CD8-positive, alpha-beta memory T cell (primary cell): ENCODE measurements at regions not wholly inside any gene's neighbourhood (a gene's known extent, or its start where the extent isn't known, plus 50 kb on each side); places are given as distances from the start of the nearest gene placed in this dataset.
"Not testable (repeated sequence)": the region's sequence is repeated elsewhere in the genome, so short reads cannot be mapped to it uniquely, and the experiment has no call there.

ENCODE experiments used
- CTCF ChIA-PET: fragments of 350-600 bp; sonication (Branson Sonifier 250); formaldehyde crosslinking; loops from one replicate; lab custom pipeline; 2021; ENCODE audit warnings: antibody characterized with exemption; lab: Charles Lee
- POLR2A ChIA-PET: fragments of 350-600 bp; sonication (Branson Sonifier 250); formaldehyde crosslinking; loops from one replicate; lab custom pipeline; 2021; ENCODE audit warnings: antibody characterized with exemption; lab: Charles Lee
- DNase-seq, 5 donors: peaks; one replicate each; pipeline versions ENCODE4 v3.0.0 to v3.0.0-alpha.2; 2020 to 2022; ENCODE audit warnings: mixed read lengths in 1 of 5
- H3K27ac ChIP-seq: one replicate; pipeline ENCODE4 v1.7.0; 2013; ENCODE audit warnings: low read depth, mild to moderate bottlenecking, low read length, moderate library complexity
- H3K27me3 ChIP-seq: 2 replicates; pipeline ENCODE4 v1.7.0; 2013; ENCODE audit warnings: low read length, mild to moderate bottlenecking; ENCODE audit not compliant: insufficient read depth, poor library complexity, severe bottlenecking
- H3K36me3 ChIP-seq: 2 replicates; pipeline ENCODE4 v1.7.0; 2013; ENCODE audit warnings: mild to moderate bottlenecking, low read length, moderate library complexity; ENCODE audit not compliant: insufficient read depth
- H3K4me1 ChIP-seq: 2 replicates; pipeline ENCODE4 v1.7.0; 2013; ENCODE audit warnings: mild to moderate bottlenecking, low read length, moderate library complexity; ENCODE audit not compliant: insufficient read depth
- H3K4me3 ChIP-seq: 2 replicates; pipeline ENCODE4 v1.7.0; 2013; ENCODE audit warnings: mild to moderate bottlenecking, low read length
- H3K9me3 ChIP-seq: 2 replicates; pipeline ENCODE4 v1.7.0; 2013; ENCODE audit warnings: mild to moderate bottlenecking, low read length
- H3K27ac Mint-ChIP-seq, 8 donors: one replicate each; pipeline ENCODE4 v1.8.0; 2020 to 2021; ENCODE audit warnings: mixed read lengths in 8 of 8, mild to moderate bottlenecking in 6 of 8, inconsistent platforms in 3 of 8, moderate library complexity in 3 of 8
- H3K27me3 Mint-ChIP-seq, 2 donors: one replicate each; pipeline ENCODE4 v1.8.0; 2020 to 2021; ENCODE audit warnings: mixed read lengths in 2 of 2, mild to moderate bottlenecking in 1 of 2, moderate library complexity in 1 of 2
- H3K36me3 Mint-ChIP-seq, 3 donors: one replicate each; pipeline ENCODE4 v1.8.0; 2020 to 2021; ENCODE audit warnings: mixed read lengths in 3 of 3, inconsistent platforms in 1 of 3, mild to moderate bottlenecking in 1 of 3
- H3K4me1 Mint-ChIP-seq, 3 donors: one replicate each; pipeline ENCODE4 v1.8.0; 2020 to 2021; ENCODE audit warnings: mixed read lengths in 3 of 3, inconsistent platforms in 1 of 3, mild to moderate bottlenecking in 1 of 3
- H3K4me3 Mint-ChIP-seq, 7 donors: one replicate each; pipeline ENCODE4 v1.8.0; 2020 to 2021; ENCODE audit warnings: mixed read lengths in 7 of 7, mild to moderate bottlenecking in 6 of 7, moderate library complexity in 4 of 7, inconsistent platforms in 2 of 7
- H3K9me3 Mint-ChIP-seq, 5 donors: one replicate each; pipeline ENCODE4 v1.8.0; 2020 to 2022; ENCODE audit warnings: mixed read lengths in 5 of 5, mild to moderate bottlenecking in 3 of 5, moderate library complexity in 2 of 5, inconsistent platforms in 1 of 5

DNA sequence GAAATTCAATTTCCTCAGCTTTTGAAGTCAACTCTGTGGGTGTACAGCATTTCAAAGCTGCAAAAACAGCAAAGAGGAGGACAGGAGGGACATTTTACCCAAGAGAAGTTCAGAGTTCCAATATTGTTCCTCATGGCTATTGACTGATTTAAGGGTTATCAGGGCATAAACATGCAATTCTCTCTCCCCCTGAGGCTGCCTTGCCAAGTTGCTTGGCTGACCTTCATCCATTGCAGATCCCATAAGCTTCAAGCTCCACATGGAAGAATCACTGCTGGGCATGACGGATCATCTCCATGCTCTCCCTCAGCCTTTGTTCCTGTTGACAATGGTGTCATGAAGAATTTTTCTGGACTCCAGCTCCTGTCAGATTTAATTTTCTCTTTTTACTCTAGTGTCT lies 115.2 kb upstream of the SERBP1 start:
- Histone ChIP-seq H3K27ac (no peak overlapping the region), H3K27me3 (no peaks in the 10 kb centered on the region), H3K9me3 (no peaks in the 10 kb centered on the region), H3K4me1 (no peaks in the 10 kb centered on the region), H3K36me3 (no peaks in the 10 kb centered on the region), H3K4me3 (no peak overlapping the region)
- H3K9me3 Mint-ChIP-seq = peaks cover 0 to 5% (median 0%) of the 10 kb centered on the region in 5 donors
- no peak overlapping the region for H3K27ac Mint-ChIP-seq
- ChIA-PET CTCF (interaction anchor here (1.1 to 4.2 kb wide), 3 partner anchors 16 to 215 kb away, joined by 3 to 15 read pairs (median 5); no protein-coding TSS in a partner anchor), POLR2A (no interaction called here)
- no peaks in the 10 kb centered on the region for H3K4me1 Mint-ChIP-seq
- no peak for DNase-seq
- H3K4me3 Mint-ChIP-seq = no peak overlapping the region
- no peaks in the 10 kb centered on the region for H3K36me3 Mint-ChIP-seq
- peaks cover 0 to 2% of the 10 kb centered on the region in 2 donors for H3K27me3 Mint-ChIP-seq

DNA sequence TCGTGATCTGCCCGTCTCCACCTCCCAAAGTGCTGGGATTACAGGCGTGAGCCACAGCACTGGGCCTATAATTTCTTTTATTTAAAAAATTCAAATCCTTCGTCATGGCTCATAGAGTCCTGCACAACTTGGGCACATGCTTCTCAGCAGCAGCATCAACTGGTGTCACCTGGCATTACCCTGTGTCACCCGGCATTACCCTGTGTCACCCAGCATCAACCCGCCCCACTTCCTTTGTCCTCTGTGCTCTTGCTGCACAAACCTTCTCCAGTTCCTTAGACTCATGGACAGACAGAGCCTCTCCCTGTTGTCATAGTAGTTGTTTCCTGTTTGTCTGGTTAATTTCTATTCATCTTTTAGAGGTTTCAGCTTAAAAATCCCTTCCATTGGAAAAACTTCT lies 121.2 kb upstream of the SERBP1 start:
- Histone ChIP-seq H3K4me1 (no peaks in the 10 kb centered on the region), H3K27ac (no peak overlapping the region), H3K36me3 (no peaks in the 10 kb centered on the region), H3K4me3 (no peak overlapping the region), H3K27me3 (no peaks in the 10 kb centered on the region), H3K9me3 (no peaks in the 10 kb centered on the region)
- peaks cover 7 to 26% of the 10 kb centered on the region in 2 donors for H3K27me3 Mint-ChIP-seq
- CTCF ChIA-PET = interaction anchor here (0.7 to 1.0 kb wide), 2 partner anchors 13 to 209 kb away, joined by 3 to 4 read pairs; no protein-coding TSS in a partner anchor
- no peak for DNase-seq
- POLR2A ChIA-PET = no interaction called here
- no peak overlapping the region for H3K4me3 Mint-ChIP-seq
- no peaks in the 10 kb centered on the region for H3K4me1 Mint-ChIP-seq
- H3K36me3 Mint-ChIP-seq = no peaks in the 10 kb centered on the region
- no peak overlapping the region for H3K27ac Mint-ChIP-seq
- peaks cover 0 to 5% (median 0%) of the 10 kb centered on the region in 5 donors for H3K9me3 Mint-ChIP-seq

DNA sequence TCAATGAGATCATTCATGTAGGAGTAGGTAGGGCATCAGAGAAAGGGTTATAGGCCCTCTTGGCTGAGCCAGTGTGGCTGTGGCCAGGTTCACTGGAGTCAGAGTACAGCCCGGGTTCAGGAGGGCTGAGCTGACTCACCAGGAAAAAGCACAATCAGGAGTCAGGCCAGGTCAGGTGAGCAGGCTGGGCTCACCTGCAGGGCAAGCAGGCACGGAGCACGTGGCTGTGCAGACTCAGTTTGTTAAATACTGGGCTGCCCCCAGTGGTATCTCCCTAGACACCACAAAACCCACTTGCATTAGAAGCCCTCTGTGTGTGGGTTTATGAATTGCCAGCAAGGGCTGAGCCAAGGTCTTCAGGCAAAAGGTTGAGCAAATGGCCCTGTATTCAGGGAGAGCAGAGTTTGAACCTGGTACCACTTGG lies 122.1 kb upstream of the SERBP1 start:
- Histone ChIP-seq H3K4me3 (no peak overlapping the region), H3K4me1 (no peaks in the 10 kb centered on the region), H3K9me3 (no peaks in the 10 kb centered on the region), H3K36me3 (no peaks in the 10 kb centered on the region), H3K27ac (no peak overlapping the region), H3K27me3 (no peaks in the 10 kb centered on the region)
- H3K4me3 Mint-ChIP-seq = no peak overlapping the region
- H3K27me3 Mint-ChIP-seq = peaks cover 7 to 33% of the 10 kb centered on the region in 2 donors
- H3K36me3 Mint-ChIP-seq = no peaks in the 10 kb centered on the region
- H3K4me1 Mint-ChIP-seq = no peaks in the 10 kb centered on the region
- H3K27ac Mint-ChIP-seq = no peak overlapping the region
- no peak for DNase-seq
- POLR2A ChIA-PET = no interaction called here
- CTCF ChIA-PET = interaction anchor here (0.7 to 1.0 kb wide), 2 partner anchors 12 to 208 kb away, joined by 3 to 4 read pairs; no protein-coding TSS in a partner anchor
- H3K9me3 Mint-ChIP-seq = peaks cover 0 to 5% (median 0%) of the 10 kb centered on the region in 5 donors

DNA sequence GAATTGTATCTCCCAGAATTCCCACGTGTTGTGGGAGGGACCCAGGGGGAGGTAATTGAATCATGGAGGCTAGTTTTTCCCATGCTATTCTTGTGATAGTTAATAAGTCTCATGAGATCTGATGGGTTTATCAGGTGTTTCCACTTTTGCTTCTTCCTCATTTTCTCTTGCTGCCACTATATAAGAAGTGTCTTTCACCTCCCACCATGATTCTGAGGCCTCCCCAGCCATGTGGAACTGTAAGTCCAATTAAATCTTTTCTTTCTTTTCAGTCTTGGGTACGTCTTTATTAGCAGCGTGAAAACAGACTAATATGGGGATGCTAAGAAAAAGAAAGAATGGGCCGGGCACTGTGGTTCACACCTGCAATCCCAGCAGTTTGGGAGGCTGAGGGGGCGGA lies 124.0 kb upstream of the SERBP1 start:
- POLR2A ChIA-PET, H3K4me3 Mint-ChIP-seq, H3K4me3 ChIP-seq, H3K4me1 Mint-ChIP-seq, H3K36me3 Mint-ChIP-seq, H3K9me3 ChIP-seq, DNase-seq, H3K4me1 ChIP-seq, H3K9me3 Mint-ChIP-seq, CTCF ChIA-PET, H3K27ac Mint-ChIP-seq, H3K36me3 ChIP-seq, H3K27ac ChIP-seq, H3K27me3 ChIP-seq: not testable (repeated sequence)
- peaks cover 10 to 51% of the 10 kb centered on the region in 2 donors for H3K27me3 Mint-ChIP-seq

DNA sequence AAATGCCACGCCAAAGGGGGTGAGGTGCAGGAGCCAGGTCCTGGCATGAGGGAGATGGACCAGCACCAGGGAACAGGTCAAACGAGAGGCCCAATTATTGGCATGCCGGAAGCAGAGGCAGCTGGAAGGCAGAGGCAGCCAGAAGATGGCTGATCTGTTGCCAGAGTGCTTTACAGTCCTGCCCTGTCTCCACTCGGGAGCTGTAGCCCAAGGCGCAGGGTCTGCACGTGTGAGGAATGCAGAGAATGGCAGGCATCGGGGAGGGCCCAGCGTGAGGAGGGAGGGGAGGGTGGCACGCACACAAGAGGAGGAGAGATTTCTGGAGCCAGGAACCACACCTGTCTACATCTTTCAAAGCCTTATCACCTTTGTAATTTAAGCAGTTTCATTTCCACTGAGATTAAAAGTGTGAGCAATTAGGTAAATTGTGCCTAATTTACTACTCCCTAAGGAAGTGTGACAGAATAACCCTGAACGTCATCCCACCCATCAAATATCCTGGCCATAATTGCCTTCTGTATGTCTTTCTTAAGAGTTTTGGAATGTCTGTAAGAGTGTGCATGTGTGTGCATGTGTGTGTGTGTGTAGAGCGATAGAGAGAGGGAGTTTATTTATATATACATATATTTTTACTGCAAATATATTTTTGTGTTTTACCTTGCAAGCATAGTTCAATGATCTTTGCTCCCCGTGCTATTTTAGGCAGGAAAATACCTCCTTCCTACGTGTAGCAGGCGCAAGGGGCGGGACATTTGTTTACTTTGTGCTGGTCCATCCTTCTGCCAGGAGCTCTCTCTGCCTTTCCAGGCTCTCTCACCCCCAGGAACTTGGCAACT lies 125.5 kb upstream of the SERBP1 start:
- H3K4me1 Mint-ChIP-seq = no peaks in the 10 kb centered on the region
- Histone ChIP-seq H3K27ac (no peak overlapping the region), H3K4me3 (no peak overlapping the region), H3K4me1 (no peaks in the 10 kb centered on the region), H3K36me3 (no peaks in the 10 kb centered on the region), H3K27me3 (peaks cover 5% of the 10 kb centered on the region), H3K9me3 (no peaks in the 10 kb centered on the region)
- ChIA-PET POLR2A (no interaction called here), CTCF (no interaction called here)
- H3K36me3 Mint-ChIP-seq = no peaks in the 10 kb centered on the region
- peaks cover 11 to 54% of the 10 kb centered on the region in 2 donors for H3K27me3 Mint-ChIP-seq
- no peak for DNase-seq
- peak overlapping the region in 1 of 8 donors; percentile 47 for H3K27ac Mint-ChIP-seq
- H3K9me3 Mint-ChIP-seq = peaks cover 0 to 2% (median 0%) of the 10 kb centered on the region in 5 donors
- H3K4me3 Mint-ChIP-seq = no peak overlapping the region

DNA sequence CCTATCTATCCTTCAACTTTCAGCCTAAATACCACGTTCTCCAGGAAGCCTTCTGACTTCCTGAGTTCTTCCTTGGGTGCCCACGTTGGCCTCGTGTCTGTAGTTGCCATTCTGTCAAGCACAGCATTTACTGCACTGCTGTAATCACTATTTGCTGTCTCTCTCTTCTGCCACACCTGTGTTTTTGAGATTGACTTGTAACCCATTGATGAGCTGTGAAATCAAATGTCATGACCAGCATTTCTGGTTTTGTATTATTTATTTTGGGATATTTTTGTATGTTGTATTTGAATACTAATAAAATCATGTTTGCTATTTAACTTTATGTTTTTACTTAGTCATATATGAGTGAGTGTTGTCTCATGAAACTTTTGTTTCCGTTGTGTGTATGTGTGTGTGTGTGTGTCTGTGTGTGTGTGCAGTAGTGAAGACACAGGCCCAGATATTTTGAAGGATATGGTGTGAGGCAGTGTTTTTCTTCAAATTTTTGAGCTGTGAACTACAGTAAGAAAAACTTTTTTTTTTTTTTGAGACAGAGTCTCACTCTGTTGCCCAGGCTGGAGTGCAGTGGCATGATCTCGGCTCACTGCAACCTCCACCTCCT lies 126.2 kb upstream of the SERBP1 start:
- Histone ChIP-seq H3K4me3 (no peak overlapping the region), H3K36me3 (no peaks in the 10 kb centered on the region), H3K27ac (no peak overlapping the region), H3K4me1 (no peaks in the 10 kb centered on the region), H3K9me3 (no peaks in the 10 kb centered on the region), H3K27me3 (peaks cover 5% of the 10 kb centered on the region)
- H3K27me3 Mint-ChIP-seq = peaks cover 10 to 52% of the 10 kb centered on the region in 2 donors
- H3K4me3 Mint-ChIP-seq = no peak overlapping the region
- no peaks in the 10 kb centered on the region for H3K36me3 Mint-ChIP-seq
- H3K4me1 Mint-ChIP-seq = no peaks in the 10 kb centered on the region
- no peak for DNase-seq
- CTCF ChIA-PET = interaction anchor here (0.5 to 7.7 kb wide), 3 partner anchors 64 to 210 kb away, joined by 3 to 138 read pairs (median 3); no protein-coding TSS in a partner anchor
- H3K27ac Mint-ChIP-seq = no peak overlapping the region
- POLR2A ChIA-PET = no interaction called here
- peaks cover 0 to 1% (median 0%) of the 10 kb centered on the region in 5 donors for H3K9me3 Mint-ChIP-seq

DNA sequence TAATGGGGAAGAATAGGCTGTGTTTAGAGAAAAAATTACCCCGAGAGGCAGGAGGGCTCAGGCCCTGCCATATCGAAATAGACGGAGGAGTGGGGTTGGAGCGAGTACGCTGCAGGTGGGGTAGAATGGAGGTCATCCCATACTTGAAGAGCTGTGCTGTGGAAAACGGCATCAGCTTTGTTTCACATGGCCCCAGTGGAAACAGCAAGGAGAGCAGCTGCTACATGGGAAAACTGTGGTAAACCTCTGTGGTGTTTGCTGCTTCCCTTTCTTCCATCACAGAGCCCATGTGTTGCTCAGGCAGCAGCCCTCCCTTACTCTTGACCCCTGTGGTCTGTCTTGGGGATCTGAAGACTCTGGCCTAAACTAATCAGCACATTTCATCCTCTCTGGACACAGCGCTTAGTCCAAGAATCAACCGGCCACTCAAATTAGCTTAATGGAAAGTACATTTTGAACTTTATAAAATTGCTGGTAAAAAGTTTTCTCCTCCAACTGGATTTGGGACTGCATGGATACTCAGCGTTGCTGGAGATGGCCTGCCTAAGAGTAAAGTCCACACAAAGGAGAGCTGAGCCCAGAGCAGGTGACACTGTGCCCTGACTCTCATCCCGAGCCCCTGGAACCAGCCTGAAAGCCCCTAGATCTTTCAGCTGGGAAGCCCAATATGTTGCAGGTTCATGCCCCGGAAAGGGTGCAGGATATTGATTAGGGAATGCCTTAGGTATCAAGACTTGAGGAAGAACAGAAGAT lies 127.1 kb upstream of the GADD45A start:
- Histone ChIP-seq H3K27ac (no peak overlapping the region), H3K4me1 (no peaks in the 10 kb centered on the region), H3K36me3 (no peaks in the 10 kb centered on the region), H3K9me3 (no peaks in the 10 kb centered on the region), H3K4me3 (no peak overlapping the region), H3K27me3 (peaks cover 5% of the 10 kb centered on the region)
- H3K9me3 Mint-ChIP-seq = no peaks in the 10 kb centered on the region
- ChIA-PET POLR2A (no interaction called here), CTCF (interaction anchor here (0.8 to 7.7 kb wide), 3 partner anchors 18 to 208 kb away, joined by 3 to 138 read pairs (median 3); no protein-coding TSS in a partner anchor)
- H3K4me3 Mint-ChIP-seq = no peak overlapping the region
- no peaks in the 10 kb centered on the region for H3K4me1 Mint-ChIP-seq
- DNase-seq = no peak
- H3K27me3 Mint-ChIP-seq = peaks cover 6 to 39% of the 10 kb centered on the region in 2 donors
- H3K27ac Mint-ChIP-seq = peak overlapping the region in 1 of 8 donors; percentile 6
- H3K36me3 Mint-ChIP-seq = no peaks in the 10 kb centered on the region
